Spleen (tissue), 11 donors: ENCODE measurements at regions not wholly inside any gene's neighbourhood (a gene's known extent, or its start where the extent isn't known, plus 50 kb on each side); places are given as distances from the start of the nearest gene placed in this dataset.

Experiments
- DNase-seq: peaks from one replicate; pipeline ENCODE4 v3.0.0-alpha.2; 2020
- H3K27ac ChIP-seq, 8 donors: fragments of 200-600 bp; sonication (generic) in 7 of 8; 1 replicate in 4 of 8; 2 replicates in 4 of 8; pipeline versions ENCODE4 v1.5.0 to v1.8.0; 2016 to 2021; ENCODE audit warnings: inconsistent platforms in 4 of 8, mild to moderate bottlenecking in 4 of 8, moderate library complexity in 1 of 8
- H3K27me3 ChIP-seq, 7 donors: fragments of 200-600 bp; sonication (generic) in 6 of 7; replicated peaks in 1 of 7; 1 replicate in 4 of 7; 2 replicates in 3 of 7; pipeline versions ENCODE4 v1.5.0 to v1.8.0; 2016 to 2021; ENCODE audit warnings: inconsistent platforms in 3 of 7, mild to moderate bottlenecking in 1 of 7
- H3K36me3 ChIP-seq, 6 donors: fragments of 200-600 bp; sonication (generic) in 5 of 6; 1 replicate in 4 of 6; 2 replicates in 2 of 6; pipeline versions ENCODE4 v1.5.0 to v1.8.0; 2016 to 2021; ENCODE audit warnings: inconsistent platforms in 2 of 6
- H3K4me1 ChIP-seq, 6 donors: fragments of 200-600 bp; sonication (generic) in 5 of 6; 1 replicate in 3 of 6; 2 replicates in 3 of 6; pipeline versions ENCODE4 v1.5.0 to v1.8.0; 2016 to 2021; ENCODE audit warnings: inconsistent platforms in 3 of 6
- H3K4me3 ChIP-seq, 8 donors: fragments of 200-600 bp; sonication (generic) in 7 of 8; 1 replicate in 4 of 8; 2 replicates in 4 of 8; pipeline versions ENCODE4 v1.5.0 to v1.8.0; 2016 to 2021; ENCODE audit warnings: inconsistent platforms in 4 of 8, mild to moderate bottlenecking in 4 of 8, moderate library complexity in 2 of 8
- H3K9me3 ChIP-seq, 8 donors: fragments of 200-600 bp; sonication (generic) in 7 of 8; 1 replicate in 4 of 8; 2 replicates in 4 of 8; pipeline versions ENCODE4 v1.5.0 to v1.8.0; 2016 to 2021; ENCODE audit warnings: inconsistent platforms in 4 of 8
- POLR2A ChIP-seq, 3 donors: fragments of 450-650 bp; IDR thresholded peaks; one replicate each; pipeline ENCODE4 v1.5.1; 2017; ENCODE audit warnings: antibody characterized with exemption in 3 of 3, mild to moderate bottlenecking in 1 of 3
- POLR2AphosphoS5 ChIP-seq, 3 donors: sonication (generic); formaldehyde crosslinking; IDR thresholded peaks; one replicate each; pipeline ENCODE4 v1.5.1; 2017; ENCODE audit warnings: antibody characterized with exemption in 3 of 3
- WGBS, 5 donors: extraction: QIAGEN DNeasy Blood & Tissue Kit in 3 of 5; methylation state at CpG; one replicate each; pipeline versions ENCODE4 v1.1.5 to v1.1.7; 2013 to 2018; 5-methylcytosine and 5-hydroxymethylcytosine counted together
- intact Hi-C: fragments of 100-400 bp; cut with DNase I; formaldehyde crosslinking; loops from one replicate; pipeline ENCODE4 v1.15.0; 2023; ENCODE audit warnings: low total_unique reads
- TF ChIP-seq, protein P1 (sequence below), 11 experiments: fragments of 200-600 bp in 7 of 11; fragments of 450-650 bp in 4 of 11; sonication (generic) in 4 of 11; IDR thresholded peaks in 8 of 11; conservative IDR thresholded peaks in 3 of 11; 1 replicate in 7 of 11; 2 replicates in 4 of 11; pipeline versions ENCODE4 v1.4.0 to v1.8.0; 2016 to 2021; ENCODE audit warnings: antibody characterized with exemption in 11 of 11, inconsistent platforms in 4 of 11, mild to moderate bottlenecking in 1 of 11
- donor health status: healthy with polysubstance abuse.
- donor health status: DM: no; HTN: no; CAD: no; lungs with moderate emphysema.
- donor health status: DM: no; HTN: no; CAD: no.
- donor health status: Bipolar disorder and iron deficiency.
- donor health status: healthy.
- donor health status: DM: no; HTN: no; CAD: no.
- donor health status: DM: yes; HTN: yes; CAD: no.

DNA sequence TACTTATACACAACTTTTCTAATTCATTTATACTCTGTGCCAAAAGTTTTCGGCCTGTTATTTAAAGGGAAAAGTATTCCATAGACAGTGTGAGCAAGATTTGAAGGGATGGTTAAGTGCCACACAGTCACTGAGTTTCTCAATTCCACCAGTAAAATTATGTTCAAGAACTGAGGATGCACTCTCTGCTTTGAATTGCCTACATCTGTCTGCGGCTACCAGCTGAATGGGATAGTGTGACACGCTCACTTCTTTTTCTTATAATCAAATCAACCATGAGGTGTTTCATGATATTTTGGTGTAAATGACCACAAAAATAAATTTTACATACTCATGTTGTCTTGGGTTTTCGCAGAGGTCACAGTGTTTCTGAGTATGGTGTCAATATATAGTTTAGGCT is 218.4 kb upstream of the TMEM161B start:
- intact Hi-C loops: no loop called here
- WGBS, 5 donors: 86 to 93% (median 88%) methylated on average over 4 of the region's 4 CpGs
- TF ChIP-seq POLR2A (IDR thresholded peaks at IDR 0.05) (no peak), POLR2AphosphoS5 (IDR thresholded peaks at IDR 0.05) (no peak)
- TF ChIP-seq, protein P1, sequence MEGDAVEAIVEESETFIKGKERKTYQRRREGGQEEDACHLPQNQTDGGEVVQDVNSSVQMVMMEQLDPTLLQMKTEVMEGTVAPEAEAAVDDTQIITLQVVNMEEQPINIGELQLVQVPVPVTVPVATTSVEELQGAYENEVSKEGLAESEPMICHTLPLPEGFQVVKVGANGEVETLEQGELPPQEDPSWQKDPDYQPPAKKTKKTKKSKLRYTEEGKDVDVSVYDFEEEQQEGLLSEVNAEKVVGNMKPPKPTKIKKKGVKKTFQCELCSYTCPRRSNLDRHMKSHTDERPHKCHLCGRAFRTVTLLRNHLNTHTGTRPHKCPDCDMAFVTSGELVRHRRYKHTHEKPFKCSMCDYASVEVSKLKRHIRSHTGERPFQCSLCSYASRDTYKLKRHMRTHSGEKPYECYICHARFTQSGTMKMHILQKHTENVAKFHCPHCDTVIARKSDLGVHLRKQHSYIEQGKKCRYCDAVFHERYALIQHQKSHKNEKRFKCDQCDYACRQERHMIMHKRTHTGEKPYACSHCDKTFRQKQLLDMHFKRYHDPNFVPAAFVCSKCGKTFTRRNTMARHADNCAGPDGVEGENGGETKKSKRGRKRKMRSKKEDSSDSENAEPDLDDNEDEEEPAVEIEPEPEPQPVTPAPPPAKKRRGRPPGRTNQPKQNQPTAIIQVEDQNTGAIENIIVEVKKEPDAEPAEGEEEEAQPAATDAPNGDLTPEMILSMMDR (IDR thresholded peaks at IDR 0.05 in 8 of 11, conservative IDR thresholded peaks at IDR 0.05 in 3 of 11): no peak
- Histone ChIP-seq H3K27ac (no peak overlapping the region), H3K27me3 (peaks cover 0 to 6% (median 0%) of the 10 kb centered on the region in 7 donors), H3K4me3 (no peak overlapping the region), H3K4me1 (no peaks in the 10 kb centered on the region), H3K9me3 (no peaks in the 10 kb centered on the region), H3K36me3 (no peaks in the 10 kb centered on the region)
- DNase-seq: no peak

DNA sequence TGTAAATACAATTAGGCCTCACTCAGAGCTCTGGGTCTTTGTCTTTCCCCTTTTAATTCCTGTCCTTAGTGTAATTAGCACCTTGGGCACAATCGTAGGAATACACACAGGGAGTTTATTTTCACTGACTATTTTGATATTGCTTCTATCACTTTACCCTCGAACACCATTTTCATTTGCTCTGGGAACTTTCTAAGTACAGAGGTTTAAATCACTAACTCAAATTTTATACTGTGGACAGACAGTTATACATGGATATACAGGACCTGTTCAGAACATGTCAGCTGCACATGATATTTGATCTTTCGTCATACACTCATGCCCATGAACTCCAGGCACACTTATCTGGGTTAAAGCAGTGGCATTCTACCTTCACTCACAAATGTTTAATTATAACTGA is 217.8 kb upstream of the TMEM161B start:
- intact Hi-C loops: no loop called here
- WGBS, 5 donors: 64 to 74% (median 70%) methylated on average over 3 of the region's 3 CpGs
- Histone ChIP-seq H3K4me1 (no peaks in the 10 kb centered on the region), H3K36me3 (no peaks in the 10 kb centered on the region), H3K4me3 (no peak overlapping the region), H3K9me3 (no peaks in the 10 kb centered on the region), H3K27me3 (peaks cover 0 to 6% (median 0%) of the 10 kb centered on the region in 7 donors), H3K27ac (no peak overlapping the region)
- DNase-seq: no peak
- TF ChIP-seq POLR2A (IDR thresholded peaks at IDR 0.05): no peak
- TF ChIP-seq, protein P1 (IDR thresholded peaks at IDR 0.05 in 8 of 11, conservative IDR thresholded peaks at IDR 0.05 in 3 of 11): no peak
- TF ChIP-seq POLR2AphosphoS5 (IDR thresholded peaks at IDR 0.05): no peak

DNA sequence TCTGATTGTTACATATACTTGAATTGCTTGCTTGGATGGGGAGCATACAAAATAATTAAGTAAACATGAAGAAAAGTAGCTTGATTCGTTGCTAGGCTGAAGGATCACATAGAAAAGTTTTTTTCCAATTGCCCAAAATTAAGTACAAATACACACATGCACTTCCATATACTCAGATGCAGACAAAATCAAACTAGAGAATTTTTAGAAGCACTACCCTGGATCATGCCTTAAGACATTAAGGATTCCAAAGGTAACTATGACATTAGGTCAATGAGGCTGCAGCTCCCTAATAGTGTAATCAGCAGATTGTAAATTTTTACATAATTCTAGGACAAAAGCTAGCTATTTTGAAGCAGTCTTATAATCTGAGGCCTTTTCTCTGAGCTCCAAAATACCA is 216.9 kb upstream of the TMEM161B start:
- no peak for DNase-seq
- intact Hi-C loops: no loop called here
- TF ChIP-seq POLR2AphosphoS5 (IDR thresholded peaks at IDR 0.05): no peak
- no peak for TF ChIP-seq POLR2A (IDR thresholded peaks at IDR 0.05)
- TF ChIP-seq, protein P1 (IDR thresholded peaks at IDR 0.05 in 8 of 11, conservative IDR thresholded peaks at IDR 0.05 in 3 of 11): no peak
- Histone ChIP-seq H3K4me1 (no peaks in the 10 kb centered on the region), H3K27ac (no peak overlapping the region), H3K4me3 (no peak overlapping the region), H3K27me3 (peaks cover 0 to 6% (median 0%) of the 10 kb centered on the region in 7 donors), H3K9me3 (no peaks in the 10 kb centered on the region), H3K36me3 (no peaks in the 10 kb centered on the region)
- 71 to 79% (median 72%) methylated on average over 1 of the region's 1 CpG for WGBS, 5 donors

DNA sequence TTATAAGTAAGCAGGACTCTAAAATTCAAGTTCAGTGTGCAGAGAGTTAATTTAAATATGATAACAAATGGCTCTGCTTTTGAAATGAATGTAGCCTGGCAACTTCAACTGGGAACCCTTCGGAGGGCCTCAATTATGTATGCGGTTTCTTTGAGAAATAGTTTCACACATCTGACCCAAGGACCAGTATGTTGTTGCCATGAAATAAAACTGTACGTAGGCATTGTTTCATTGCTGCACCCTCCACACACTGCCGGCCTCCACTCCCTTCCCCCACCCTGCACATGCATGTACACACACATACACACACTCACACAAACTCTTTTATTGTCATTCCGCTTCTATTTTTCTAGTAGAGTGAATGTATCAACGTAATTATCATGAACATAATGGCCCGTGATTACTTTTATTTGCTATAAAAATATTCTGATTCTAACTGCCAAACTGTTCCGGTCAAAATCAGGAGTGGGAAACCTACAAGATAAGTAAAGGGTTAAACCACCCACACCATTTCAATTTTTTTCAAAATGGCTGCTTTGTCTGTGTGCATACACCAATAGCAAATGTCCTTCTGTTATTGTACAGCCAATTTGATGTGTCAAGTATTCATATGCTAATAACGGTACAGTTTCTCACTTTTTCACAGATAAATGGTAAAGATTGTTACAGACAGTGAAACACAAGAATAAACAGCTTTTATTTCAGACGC is 215.5 kb upstream of the TMEM161B start:
- Histone ChIP-seq H3K27ac (no peak overlapping the region), H3K4me1 (no peaks in the 10 kb centered on the region), H3K36me3 (no peaks in the 10 kb centered on the region), H3K9me3 (no peaks in the 10 kb centered on the region), H3K27me3 (peaks cover 0 to 4% (median 0%) of the 10 kb centered on the region in 7 donors), H3K4me3 (no peak overlapping the region)
- TF ChIP-seq POLR2A (IDR thresholded peaks at IDR 0.05): no peak
- TF ChIP-seq, protein P1 (IDR thresholded peaks at IDR 0.05 in 8 of 11, conservative IDR thresholded peaks at IDR 0.05 in 3 of 11): no peak
- TF ChIP-seq POLR2AphosphoS5 (IDR thresholded peaks at IDR 0.05): no peak
- intact Hi-C loops: no loop called here
- 82 to 90% (median 86%) methylated on average over 10 of the region's 10 CpGs for WGBS, 5 donors
- no peak for DNase-seq
